Renal pelvis (tissue), 1 donor: ENCODE measurements at regions not wholly inside any gene's neighbourhood (a gene's known extent, or its start where the extent isn't known, plus 50 kb on each side); places are given as distances from the start of the nearest gene placed in this dataset.
"Not testable (repeated sequence)": the region's sequence is repeated elsewhere in the genome, so short reads cannot be mapped to it uniquely, and the experiment has no call there.

ENCODE experiments used
- DNase-seq: peaks from one replicate; pipeline ENCODE4 v3.0.0-alpha.2; 2013

DNA sequence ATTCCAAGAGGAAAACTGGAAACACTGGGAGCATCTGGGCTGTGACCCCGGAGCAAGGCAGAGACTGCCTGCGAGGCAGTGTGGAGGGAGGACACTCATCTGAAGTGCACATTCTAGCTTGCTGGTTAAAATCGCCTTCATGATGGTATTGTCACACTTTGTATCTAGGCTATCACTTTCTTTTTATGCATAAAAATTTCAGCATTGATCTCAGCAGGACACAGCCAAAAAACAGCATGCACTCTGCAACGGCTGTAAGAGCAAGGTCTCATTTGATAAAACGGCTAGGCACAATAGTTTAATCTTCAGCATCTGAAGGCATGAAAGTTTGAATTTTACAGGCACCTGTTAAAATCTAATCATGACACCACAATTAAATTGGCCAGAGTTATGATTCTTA, 110.8 kb upstream of the IRX1 start:
- no peak for DNase-seq

DNA sequence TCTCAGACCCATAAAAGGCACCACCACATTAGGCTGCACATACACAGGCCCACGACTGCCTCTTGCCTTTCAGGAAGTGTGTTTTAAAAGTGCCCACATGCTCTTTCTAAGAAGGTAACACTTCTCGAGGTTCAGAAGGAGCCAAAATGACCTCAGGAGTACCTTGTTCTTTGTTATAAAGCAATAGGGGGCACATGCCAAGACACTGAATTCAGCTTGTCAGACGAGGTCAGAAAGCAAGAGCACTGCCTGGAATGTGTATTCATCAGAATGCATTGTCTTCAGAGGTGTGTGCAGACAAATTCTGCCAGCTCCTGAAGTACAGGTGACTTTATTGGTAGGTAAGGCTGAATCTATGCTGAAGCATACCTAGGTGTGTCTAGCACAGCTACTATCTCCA, 114.5 kb upstream of the IRX1 start:
- no peak for DNase-seq

DNA sequence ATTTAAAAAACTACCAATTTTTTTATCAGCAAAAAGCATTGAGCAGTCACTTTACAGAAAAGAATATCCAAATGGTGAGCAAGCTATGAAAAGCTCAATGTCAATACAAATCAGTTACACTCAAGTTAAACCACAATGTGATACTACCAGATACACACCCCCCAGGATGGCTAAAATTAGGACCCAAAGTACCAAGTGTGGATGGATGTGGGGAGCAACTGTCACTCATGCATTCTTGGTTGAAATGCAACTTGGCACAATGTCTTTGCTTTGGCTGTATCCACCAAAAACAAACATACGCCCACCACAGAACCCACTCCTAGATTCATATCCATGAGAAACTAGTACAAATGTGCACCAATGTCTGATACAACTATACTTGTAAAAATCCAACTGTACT, 120.0 kb upstream of the IRX1 start:
- no peak for DNase-seq

DNA sequence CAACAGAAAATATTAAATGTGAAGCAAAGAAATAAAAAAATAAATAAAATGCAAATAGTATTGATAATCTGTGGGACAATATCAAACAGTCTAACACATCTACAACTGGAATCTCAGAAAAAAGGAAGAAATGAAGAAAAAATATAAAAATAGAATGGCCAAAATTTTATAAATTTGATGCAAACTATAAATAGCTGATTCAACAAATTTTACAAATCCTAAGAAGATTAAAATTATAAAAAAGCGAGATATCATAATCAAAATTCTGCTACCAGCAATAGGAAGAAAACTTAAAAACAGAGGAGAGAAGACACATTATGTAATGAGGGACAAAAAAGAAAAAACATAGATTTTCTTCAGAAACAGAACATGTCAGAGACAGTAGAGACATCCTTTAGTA, 129.2 kb upstream of the IRX1 start:
- DNase-seq, result no peak

DNA sequence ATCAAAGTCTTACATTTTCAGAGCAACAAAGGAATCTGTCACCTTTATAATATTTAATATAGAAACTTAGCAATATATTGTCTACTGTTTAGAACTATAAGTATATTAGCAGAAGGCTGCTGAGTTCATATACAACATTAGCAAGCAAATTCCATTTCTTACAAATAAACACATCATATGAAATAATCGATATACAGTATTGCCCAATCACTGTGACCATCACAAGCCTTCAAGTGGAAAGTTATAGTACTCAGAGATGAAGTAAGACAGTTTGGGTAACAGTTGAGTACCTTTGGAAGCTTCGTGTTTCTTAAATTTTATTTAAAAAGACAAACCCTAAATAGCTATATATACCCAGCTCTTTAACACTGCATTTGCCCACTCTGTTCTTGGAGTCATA, 135.2 kb upstream of the IRX1 start:
- DNase-seq, result no peak

DNA sequence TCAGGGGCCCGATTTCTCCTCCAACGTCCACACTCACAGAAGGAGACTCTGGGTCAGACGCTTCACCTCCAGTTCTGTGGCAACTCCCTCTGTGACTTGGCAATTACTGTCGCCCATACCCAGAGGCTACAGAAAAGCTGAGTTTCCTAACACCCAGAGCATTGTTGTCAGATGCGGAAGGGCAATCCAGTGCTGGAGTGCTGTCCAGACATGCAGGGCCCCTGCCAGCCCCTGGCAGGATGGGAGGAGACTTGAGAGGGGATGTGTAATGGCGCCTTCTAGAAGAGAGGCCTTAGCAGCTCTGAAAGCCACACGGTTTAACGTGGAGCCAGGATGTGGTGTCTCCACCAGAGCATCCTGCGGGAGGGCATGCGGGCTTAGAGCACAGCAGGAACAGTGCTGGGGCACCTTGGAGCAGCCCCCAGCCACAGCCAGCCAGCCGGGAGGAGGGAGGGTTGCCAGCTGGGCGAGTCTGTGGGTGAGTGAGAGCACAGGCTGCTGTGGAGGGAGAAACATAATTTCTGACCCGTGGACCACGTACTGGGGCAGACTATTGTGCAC, 139.4 kb upstream of the IRX1 start:
- no peak for DNase-seq

DNA sequence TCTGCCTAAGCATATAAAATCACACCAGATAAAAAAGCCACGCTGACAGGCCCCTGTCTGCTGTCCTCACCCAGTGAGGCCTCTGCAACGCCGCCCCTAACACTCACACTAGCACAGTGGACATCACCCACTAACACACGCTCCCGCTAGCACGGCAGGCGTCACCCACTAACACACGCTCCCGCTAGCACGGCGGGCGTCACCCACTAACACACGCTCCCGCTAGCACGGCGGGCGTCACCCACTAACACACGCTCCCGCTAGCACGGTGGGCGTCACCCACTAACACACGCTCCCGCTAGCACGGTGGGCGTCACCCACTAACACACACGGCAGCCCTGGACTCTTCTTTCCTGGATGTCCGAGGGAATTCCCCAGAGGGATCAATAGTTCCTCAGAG, 141.6 kb upstream of the IRX1 start:
- DNase-seq, result not testable (repeated sequence)

DNA sequence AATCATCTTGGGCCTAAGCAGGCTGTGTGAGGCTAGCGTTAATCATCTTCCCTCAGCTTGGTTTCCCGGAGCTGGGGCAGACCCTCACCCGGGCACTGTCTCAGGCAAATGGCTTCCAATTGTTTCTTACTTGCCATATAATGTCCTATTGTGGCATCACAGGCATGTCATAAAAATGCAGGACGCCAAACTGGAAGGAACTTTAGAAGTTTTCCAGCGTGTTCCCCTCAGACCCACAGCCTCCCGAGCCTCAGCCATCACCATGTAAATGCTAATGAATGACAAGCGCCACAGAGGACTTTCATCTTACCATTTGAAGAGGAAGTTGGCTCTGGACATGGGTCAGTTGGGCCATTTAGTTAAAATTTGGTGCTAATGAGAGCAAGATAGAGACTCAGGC, 143.0 kb upstream of the IRX1 start:
- no peak for DNase-seq

DNA sequence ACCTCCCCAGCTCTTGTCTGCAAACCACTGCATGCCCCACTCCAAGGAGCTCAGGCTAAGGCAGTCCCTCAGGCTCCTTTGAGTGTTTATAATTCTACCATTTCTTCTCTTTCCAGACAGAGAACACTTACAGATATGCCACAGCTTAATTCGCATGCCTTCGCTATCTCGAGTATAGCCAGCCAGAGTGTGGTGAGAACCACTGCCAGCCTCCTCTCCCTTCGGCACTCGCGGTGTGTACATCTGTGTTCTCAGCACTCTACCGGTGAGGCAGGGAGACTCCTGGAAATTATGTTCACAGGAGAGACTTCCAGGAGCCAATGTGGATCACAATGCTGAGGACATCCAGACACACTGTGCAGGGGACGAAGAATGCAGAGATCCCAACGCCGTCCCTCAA, 143.7 kb upstream of the IRX1 start:
- DNase-seq, result no peak

DNA sequence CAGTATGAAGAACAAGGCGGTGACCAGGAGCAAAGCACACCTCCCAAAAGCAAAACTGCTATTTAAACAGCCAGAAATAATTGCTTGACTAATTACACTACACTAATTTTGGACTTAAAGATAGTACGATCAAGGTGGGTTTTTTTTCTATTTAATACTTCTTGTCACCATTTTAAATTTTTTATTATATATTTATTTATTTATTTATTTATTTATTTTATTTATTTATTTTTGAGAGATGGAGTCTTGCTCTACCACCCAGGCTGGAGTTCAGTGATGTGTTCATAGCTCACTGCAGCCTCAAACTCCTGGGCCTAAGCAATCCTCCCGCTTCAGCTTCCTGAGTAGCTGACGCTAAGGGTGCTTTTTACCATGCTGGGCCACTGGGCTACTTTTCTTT, 146.2 kb upstream of the IRX1 start:
- DNase-seq, result no peak

DNA sequence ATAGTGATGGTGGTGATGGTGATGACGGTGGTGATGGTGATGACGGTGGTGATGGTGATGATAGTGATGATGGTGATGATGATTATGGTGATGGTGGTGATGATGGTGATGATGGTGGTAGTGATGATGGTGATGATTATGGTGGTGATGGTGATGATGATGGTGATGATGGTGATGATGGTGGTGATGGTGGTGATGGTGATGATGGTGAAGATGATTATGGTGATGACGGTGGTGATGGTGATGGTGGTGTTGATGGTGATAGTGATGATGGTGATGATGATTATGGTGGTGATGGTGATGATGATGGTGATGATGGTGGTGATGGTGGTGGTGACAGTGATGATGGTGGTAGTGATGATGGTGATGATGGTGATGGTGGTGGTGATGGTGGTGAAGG, 149.2 kb upstream of the IRX1 start:
- no peak for DNase-seq

DNA sequence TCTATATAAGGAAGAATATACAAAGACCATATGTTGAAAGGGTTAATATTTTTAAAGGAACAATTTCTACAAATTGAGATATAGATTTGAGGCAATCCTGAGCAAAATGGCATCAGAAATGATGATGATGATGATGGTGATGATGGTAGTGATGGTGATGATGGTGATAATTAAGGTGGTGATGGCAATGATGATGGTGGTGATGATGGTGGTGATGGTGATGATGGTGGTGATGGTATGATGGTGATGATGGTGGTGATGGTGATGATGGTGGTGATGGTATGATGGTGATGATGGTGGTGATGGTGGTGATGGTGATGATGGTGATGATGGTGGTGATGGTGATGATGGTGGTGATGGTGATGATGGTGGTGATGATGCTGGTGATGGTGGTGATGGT, 150.1 kb upstream of the IRX1 start:
- not testable (repeated sequence) for DNase-seq

DNA sequence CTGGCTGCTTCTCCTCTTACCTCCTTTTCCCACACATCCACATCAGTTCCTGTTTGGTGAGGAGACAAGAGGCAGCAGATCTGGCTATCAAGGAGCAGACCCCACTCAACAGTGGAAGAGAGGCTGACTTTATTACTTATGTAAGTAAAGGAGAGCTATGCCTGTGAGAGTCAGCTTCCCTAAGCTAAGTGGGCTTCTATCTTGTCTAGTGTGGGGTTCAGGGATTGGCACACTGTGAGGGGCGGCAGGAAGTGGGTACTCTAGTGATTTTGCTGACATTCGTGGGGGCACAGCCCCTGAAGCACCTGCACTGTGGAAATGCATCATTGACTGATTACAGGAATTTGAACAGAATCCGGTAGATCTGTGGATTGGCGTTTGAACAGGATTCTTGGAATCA, 163.5 kb upstream of the IRX1 start:
- DNase-seq, result no peak

DNA sequence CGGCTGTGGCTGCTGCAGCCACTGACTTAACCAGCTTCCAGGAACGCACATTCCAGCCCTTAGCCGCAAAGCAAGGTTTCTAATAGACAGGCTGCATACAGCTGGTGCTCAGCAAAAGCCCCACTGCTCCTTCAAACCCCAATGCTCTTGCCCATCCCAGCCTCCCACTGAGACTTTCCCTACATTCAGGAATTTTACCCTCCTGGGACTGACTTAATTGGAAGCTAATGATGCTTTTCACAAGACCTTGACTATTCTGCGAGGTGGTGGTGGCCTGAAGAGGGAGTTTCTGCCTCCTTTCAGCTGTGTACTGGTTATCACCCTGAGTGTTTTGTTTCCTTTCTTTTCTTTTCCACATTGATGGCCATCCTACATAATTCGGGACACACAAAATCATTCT, 164.9 kb upstream of the IRX1 start:
- no peak for DNase-seq

DNA sequence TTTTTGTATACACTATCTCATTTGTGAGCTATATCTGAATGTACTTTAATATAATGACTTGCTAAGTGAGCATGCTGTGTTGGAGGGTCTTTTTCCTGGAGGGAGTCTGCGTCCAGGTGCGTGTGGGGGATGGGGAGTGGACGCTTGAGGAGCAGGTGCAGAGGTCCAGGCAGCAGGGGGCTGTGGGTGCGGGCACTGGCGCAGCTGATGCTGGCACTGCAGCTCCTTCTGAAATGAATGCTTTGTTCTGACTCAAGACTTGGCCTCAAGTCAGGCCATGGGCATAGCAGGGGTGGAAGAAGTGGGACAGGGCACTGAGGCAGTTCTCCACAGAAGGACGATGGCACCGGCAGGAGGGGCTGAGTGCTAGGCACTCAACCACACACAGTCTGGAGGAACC, 165.7 kb upstream of the IRX1 start:
- no peak for DNase-seq

DNA sequence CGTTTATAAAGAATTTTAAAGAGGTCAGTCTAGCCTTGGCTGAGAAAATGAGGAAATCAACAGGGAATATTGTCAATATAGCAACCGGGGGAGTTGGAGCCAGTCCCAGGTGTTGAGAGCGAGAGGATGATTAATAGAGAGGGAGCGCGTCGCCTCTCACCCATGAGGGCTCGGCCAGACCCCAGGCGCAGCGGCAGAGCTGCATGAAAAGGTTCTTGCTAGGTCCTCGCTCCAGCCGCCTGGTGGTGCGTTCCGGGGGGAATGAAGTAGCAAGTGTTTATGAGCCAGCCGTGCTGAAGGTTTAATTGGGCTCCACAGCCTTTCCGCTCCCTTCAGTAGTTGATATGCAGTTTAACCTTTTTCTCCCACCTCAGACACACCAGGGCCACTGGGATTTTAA, 167.3 kb upstream of the IRX1 start:
- peak; percentile 43 for DNase-seq

DNA sequence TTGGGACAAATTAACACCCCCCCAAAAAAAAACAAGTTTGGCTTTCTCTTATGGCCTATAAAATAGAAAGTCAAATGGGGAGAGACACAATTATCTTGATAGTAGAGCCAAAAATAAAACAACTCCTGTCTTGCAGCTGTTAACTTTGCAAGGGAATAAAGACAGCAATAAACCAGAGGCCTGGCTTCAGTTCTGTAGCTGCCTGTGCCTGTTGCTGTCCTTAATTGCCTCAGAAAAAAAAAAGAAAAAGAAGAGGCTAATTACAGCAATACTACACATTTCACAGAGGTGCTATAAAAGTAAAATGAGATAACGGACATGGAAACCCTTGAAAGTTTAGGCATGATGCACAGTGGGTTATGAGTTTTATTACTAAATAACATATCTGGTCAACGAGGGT, 170.7 kb upstream of the IRX1 start:
- DNase-seq, result no peak

DNA sequence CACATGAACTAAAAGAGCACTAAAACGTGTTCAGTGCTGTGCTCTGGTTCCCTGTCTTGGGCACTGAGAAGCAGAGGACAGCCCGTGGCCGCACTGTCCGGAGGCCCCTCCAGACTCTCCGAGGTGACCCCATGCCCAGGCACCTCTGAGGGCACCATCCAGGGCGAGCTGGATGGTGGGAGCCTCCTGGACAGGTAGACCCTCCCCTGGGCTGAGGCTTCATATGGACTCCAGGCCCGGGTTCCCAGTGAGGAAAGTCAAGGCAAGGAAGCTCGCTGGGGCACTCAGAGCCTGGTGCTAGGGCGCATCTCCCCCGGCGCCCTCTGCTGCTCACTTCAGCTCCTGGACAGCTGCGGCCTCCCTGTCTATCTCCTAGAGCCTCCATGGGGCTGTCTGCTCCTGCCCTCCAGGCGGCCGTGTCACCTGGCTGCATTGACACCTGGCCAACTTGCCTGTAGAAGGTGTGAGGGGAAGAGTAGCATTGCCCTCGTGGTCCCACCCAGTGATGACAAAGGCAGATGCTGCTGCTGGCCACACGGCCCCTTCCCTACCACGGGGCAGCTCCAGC, 178.2 kb upstream of the IRX1 start:
- no peak for DNase-seq

DNA sequence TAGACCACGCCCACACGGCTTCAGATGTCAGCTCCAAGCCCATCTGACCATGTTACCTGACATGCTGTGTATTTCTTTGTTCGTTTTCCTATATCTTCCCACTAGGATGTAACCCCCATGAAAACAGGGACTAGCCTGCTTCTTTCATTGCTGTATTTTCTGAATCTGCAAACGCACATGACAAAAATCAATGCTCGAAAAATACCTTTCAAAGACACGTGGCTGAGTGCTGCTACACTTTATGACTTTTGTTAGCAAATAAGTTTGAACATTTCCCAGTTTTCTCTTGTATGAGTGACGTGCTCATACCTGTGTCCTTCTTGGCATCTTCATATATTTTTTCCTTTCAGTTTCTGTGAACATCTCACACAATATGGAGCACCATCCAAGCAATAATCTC, 181.3 kb upstream of the IRX1 start:
- no peak for DNase-seq

DNA sequence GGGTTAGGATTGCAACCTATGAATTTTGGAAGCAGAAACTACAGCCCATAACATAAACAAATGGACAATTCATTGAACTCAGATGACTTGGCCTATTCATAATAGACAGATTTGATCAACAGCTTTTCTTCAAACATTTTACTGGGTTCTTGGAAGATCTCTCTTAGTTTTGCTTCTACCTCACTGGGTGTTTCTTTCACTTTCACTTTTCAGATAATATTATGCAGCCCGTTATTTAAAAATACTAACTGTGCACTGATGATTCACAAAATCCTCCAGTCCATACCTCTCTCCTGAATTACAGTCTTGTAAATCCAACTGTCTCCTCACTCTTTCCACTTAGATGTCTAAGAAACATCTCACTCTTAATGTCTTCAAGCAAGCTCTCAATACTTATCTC, 183.5 kb upstream of the IRX1 start:
- no peak for DNase-seq

DNA sequence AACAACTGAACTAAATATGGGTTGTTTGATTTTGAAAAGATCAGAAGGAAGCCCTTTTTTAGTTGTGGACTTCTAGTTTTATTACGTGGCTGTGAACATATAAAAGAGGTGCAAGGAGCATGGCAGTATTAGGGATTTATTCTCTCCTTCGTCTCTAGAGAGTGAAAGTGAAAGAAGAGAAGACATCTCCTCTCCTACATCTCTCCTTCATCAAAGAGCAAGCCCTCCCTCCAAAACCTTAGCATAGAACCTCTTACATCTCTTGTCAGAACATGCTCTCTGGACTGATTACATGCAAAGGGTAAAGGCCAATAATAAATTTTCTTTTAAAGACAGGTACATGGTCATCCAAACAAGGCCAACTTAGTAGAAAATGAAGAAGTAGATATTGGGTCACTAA, 184.3 kb upstream of the IRX1 start:
- DNase-seq, result no peak

DNA sequence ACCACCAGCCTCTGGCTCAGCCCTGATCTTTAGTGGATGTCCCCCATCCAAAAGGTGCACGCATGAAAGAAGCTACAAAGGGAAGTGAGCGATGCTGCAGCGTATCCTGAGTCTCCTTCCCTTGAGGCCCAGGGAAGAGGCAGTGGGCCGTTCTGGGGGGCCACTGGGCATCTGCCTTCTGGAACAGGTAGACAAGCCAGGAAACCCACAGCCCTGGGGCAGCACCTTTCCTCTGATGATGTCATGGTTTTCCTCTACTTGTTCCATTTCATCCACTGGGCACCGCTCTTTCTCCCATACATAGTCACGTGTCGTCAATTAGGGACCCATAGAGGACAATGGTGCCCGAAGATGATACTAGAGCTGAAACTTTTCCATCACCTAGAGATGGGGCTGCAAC, 194.0 kb upstream of the IRX1 start:
- no peak for DNase-seq

DNA sequence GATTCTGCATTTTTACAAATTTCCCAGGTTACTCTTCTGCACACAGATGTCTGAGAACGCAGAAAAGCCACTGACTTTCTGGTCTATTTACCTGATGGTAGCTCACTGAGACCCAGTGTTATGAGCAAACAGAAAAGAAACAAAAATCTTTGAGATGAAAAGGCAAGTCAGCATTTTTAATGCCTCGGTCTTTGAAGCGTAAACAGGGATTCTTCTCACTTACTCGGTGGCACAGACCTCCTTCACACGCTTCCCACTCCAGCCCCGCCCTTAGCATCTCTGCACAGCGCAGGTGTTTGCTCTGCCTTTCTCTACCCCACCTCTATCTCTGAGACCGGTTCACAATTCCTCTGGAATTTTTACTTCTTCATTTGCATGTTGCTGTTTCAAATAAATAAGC, 195.0 kb upstream of the IRX1 start:
- no peak for DNase-seq

DNA sequence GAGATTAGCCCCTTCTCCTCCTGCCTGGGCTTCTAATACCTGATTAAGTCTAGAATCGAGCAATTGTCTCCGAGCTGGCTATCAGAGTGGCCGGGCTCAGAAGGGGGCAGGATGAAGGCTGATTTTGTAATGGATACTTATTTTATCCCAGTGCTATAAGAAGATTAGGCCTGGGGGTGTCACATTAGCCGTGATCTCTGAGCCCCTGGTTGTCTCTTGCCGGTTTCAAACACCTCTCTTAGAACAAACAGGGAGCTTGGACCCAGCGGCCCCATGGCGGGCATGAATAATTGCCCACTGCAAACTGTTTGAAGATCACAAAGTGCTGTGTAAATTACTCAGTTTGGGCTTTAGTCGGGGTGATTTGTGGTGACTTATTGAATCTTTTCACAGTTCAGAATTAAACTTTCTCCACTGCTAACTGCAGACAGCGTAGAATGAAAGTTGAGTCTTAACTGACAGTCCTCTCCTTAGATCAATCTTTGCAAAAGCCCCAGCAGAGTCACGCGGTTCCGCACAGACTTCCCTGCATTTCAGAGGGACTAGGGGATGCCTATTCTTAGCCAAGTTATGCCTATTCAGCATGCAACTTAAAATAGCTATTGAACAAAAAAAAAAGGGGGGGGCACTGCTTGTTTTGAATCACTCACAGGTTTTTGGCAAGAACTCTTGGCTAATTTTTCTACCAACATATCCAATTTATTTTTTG, 200.6 kb upstream of the IRX1 start:
- DNase-seq, result no peak
